ENCODE measurements at regions not wholly inside any gene's neighbourhood (a gene's known extent, or its start where the extent isn't known, plus 50 kb on each side); places are given as distances from the start of the nearest gene placed in this dataset.

GRCh38 chr10:15985690-15986089 lies 125.4 kb upstream of the MINDY3 start:
- no peaks in the 10 kb centered on the region for H3K27me3 ChIP-seq
- H3K27ac ChIP-seq: no peak overlapping the region
- no peaks in the 10 kb centered on the region for H3K9me3 ChIP-seq
- TF ChIP-seq POLR2A (IDR thresholded peaks at IDR 0.05): no peak
- no peak for TF ChIP-seq POLR2AphosphoS5 (IDR thresholded peaks at IDR 0.05)
- no peak for TF ChIP-seq CTCF (IDR thresholded peaks at IDR 0.05)
- no peak for TF ChIP-seq EP300 (IDR thresholded peaks at IDR 0.05)
- WGBS: 29% methylated on average over 4 of the region's 4 CpGs
- H3K4me3 ChIP-seq: no peak overlapping the region
- H3K4me1 ChIP-seq: no peaks in the 10 kb centered on the region
- H3K36me3 ChIP-seq: no peaks in the 10 kb centered on the region
- DNase-seq (ENCODE audit: low spot score in 2 of 2): no peak

- Histone ChIP-seq H3K27ac (no peak overlapping the region), H3K27me3 (no peaks in the 10 kb centered on the region), H3K9me3 (no peaks in the 10 kb centered on the region), H3K4me1 (no peaks in the 10 kb centered on the region), H3K36me3 (no peaks in the 10 kb centered on the region), H3K4me3 (no peak overlapping the region)
- DNase-seq (ENCODE audit: low spot score in 2 of 2): no peak
- no peak for TF ChIP-seq CTCF (IDR thresholded peaks at IDR 0.05)
- TF ChIP-seq POLR2A (IDR thresholded peaks at IDR 0.05): no peak
- TF ChIP-seq EP300 (IDR thresholded peaks at IDR 0.05): no peak
- TF ChIP-seq POLR2AphosphoS5 (IDR thresholded peaks at IDR 0.05): no peak
- WGBS: 80% methylated on average over 11 of the region's 11 CpGs
Measured at GRCh38 chr10:15990535-15991129, 130.3 kb upstream of the MINDY3 start.

- Histone ChIP-seq H3K9me3 (no peaks in the 10 kb centered on the region), H3K4me1 (no peaks in the 10 kb centered on the region), H3K27ac (no peak overlapping the region), H3K4me3 (no peak overlapping the region), H3K36me3 (no peaks in the 10 kb centered on the region), H3K27me3 (no peaks in the 10 kb centered on the region)
- DNase-seq (ENCODE audit: low spot score in 2 of 2): no peak
- no peak for TF ChIP-seq POLR2AphosphoS5 (IDR thresholded peaks at IDR 0.05)
- TF ChIP-seq EP300 (IDR thresholded peaks at IDR 0.05): no peak
- no peak for TF ChIP-seq CTCF (IDR thresholded peaks at IDR 0.05)
- no peak for TF ChIP-seq POLR2A (IDR thresholded peaks at IDR 0.05)
- 84% methylated on average over 4 of the region's 4 CpGs for WGBS
Measured at GRCh38 chr10:15997313-15997712, 137.0 kb upstream of the MINDY3 start.

- H3K27me3 ChIP-seq: no peaks in the 10 kb centered on the region
- H3K9me3 ChIP-seq: no peaks in the 10 kb centered on the region
- TF ChIP-seq POLR2A (IDR thresholded peaks at IDR 0.05): no peak
- no peak for TF ChIP-seq POLR2AphosphoS5 (IDR thresholded peaks at IDR 0.05)
- no peak for TF ChIP-seq EP300 (IDR thresholded peaks at IDR 0.05)
- no peak for TF ChIP-seq CTCF (IDR thresholded peaks at IDR 0.05)
- H3K27ac ChIP-seq: no peak overlapping the region
- no peak for DNase-seq (ENCODE audit: low spot score in 2 of 2)
- WGBS: 60% methylated on average over 1 of the region's 1 CpG
- no peaks in the 10 kb centered on the region for H3K36me3 ChIP-seq
- H3K4me3 ChIP-seq: no peak overlapping the region
- no peaks in the 10 kb centered on the region for H3K4me1 ChIP-seq
Measured at GRCh38 chr10:16001581-16001980, 141.3 kb upstream of the MINDY3 start.

GRCh38 chr10:16009785-16010184 lies 149.5 kb upstream of the MINDY3 start:
- DNase-seq (ENCODE audit: low spot score in 2 of 2): no peak
- no peak overlapping the region for H3K27ac ChIP-seq
- H3K9me3 ChIP-seq: no peaks in the 10 kb centered on the region
- TF ChIP-seq EP300 (IDR thresholded peaks at IDR 0.05): no peak
- no peak for TF ChIP-seq CTCF (IDR thresholded peaks at IDR 0.05)
- no peak for TF ChIP-seq POLR2A (IDR thresholded peaks at IDR 0.05)
- TF ChIP-seq POLR2AphosphoS5 (IDR thresholded peaks at IDR 0.05): no peak
- no peak overlapping the region for H3K4me3 ChIP-seq
- H3K4me1 ChIP-seq: no peaks in the 10 kb centered on the region
- no peaks in the 10 kb centered on the region for H3K36me3 ChIP-seq
- WGBS: 72% methylated on average over 6 of the region's 6 CpGs
- no peaks in the 10 kb centered on the region for H3K27me3 ChIP-seq
